SU-DHL-6 (cell line): ENCODE measurements at regions not wholly inside any gene's neighbourhood (a gene's known extent, or its start where the extent isn't known, plus 50 kb on each side); places are given as distances from the start of the nearest gene placed in this dataset.
"Not testable (repeated sequence)": the region's sequence is repeated elsewhere in the genome, so short reads cannot be mapped to it uniquely, and the experiment has no call there.

Source experiments
- H2AFZ ChIP-seq: fragments of 200-600 bp; sonication (generic); 2 replicates; pipeline ENCODE4 v1.6.1; 2014; ENCODE audit warnings: low read depth, mild to moderate bottlenecking, moderate library complexity, mixed read lengths, antibody characterized with exemption, low read length; ENCODE audit not compliant: severe bottlenecking
- H3F3A ChIP-seq: fragments of 200-600 bp; shearing (Covaris generic); 2 replicates; pipeline ENCODE4 v1.6.0; 2016; ENCODE audit warnings: antibody characterized with exemption, mild to moderate bottlenecking; ENCODE audit not compliant: insufficient read depth
- H3K27ac ChIP-seq: fragments of 200-600 bp; sonication (generic); 2 replicates; pipeline ENCODE4 v1.5.1; 2016; ENCODE audit warnings: low read depth, mild to moderate bottlenecking, low read length, moderate library complexity, mixed read lengths
- H3K27me3 ChIP-seq: fragments of 200-600 bp; sonication (generic), shearing (Covaris generic); 2 replicates; pipeline ENCODE4 v1.6.0; 2014; ENCODE audit warnings: mild to moderate bottlenecking, low read length
- H3K36me3 ChIP-seq: fragments of 200-600 bp; sonication (generic); 2 replicates; pipeline ENCODE4 v1.6.1; 2014; ENCODE audit warnings: mild to moderate bottlenecking, low read length, mixed read lengths
- H3K4me2 ChIP-seq: fragments of 300-600, 200-600 bp; shearing (Covaris generic), sonication (generic); 2 replicates; pipeline ENCODE4 v1.6.0; 2014; ENCODE audit warnings: low read length, low read depth, mild to moderate bottlenecking; ENCODE audit not compliant: poor library complexity, severe bottlenecking
- H3K4me3 ChIP-seq: fragments of 200-600 bp; sonication (generic); 2 replicates; pipeline ENCODE4 v1.5.1; 2014; ENCODE audit warnings: antibody characterized with exemption, low read length, mild to moderate bottlenecking, mixed read lengths; ENCODE audit not compliant: insufficient read depth, poor library complexity, severe bottlenecking
- H3K79me2 ChIP-seq: fragments of 200-600 bp; sonication (generic); 2 replicates; pipeline ENCODE4 v1.6.1; 2014; ENCODE audit warnings: mild to moderate bottlenecking, low read length, moderate library complexity; ENCODE audit not compliant: insufficient read depth
- H3K9ac ChIP-seq: fragments of 200-600 bp; sonication (generic); 2 replicates; pipeline ENCODE4 v1.7.0; 2014; ENCODE audit warnings: mild to moderate bottlenecking, low read length
- H3K9me2 ChIP-seq: fragments of 200-600 bp; sonication (generic); replicated peaks from 2 replicates; pipeline ENCODE4 v1.6.1; 2014; ENCODE audit warnings: low read length; ENCODE audit not compliant: insufficient read depth
- H3K9me3 ChIP-seq: fragments of 200-600 bp; sonication (generic); 2 replicates; pipeline ENCODE4 v1.6.1; 2014; ENCODE audit warnings: low read length, mixed read lengths; ENCODE audit not compliant: insufficient read depth
- H4K20me1 ChIP-seq: fragments of 200-600 bp; sonication (generic); 2 replicates; pipeline ENCODE4 v1.6.1; 2014; ENCODE audit warnings: low read depth, mild to moderate bottlenecking, antibody characterized with exemption, low read length, moderate library complexity, mixed read lengths
- CTCF ChIP-seq: fragments of 200-600 bp; sonication (generic); IDR thresholded peaks from one replicate; pipeline ENCODE4 v1.5.1; 2017; ENCODE audit warnings: antibody characterized with exemption, mild to moderate bottlenecking, low read length, moderate library complexity; ENCODE audit not compliant: insufficient read depth, poor library complexity, severe bottlenecking
- EZH2phosphoT487 ChIP-seq: fragments of 200-600 bp; sonication (generic), shearing (Covaris generic); conservative IDR thresholded peaks from 2 replicates; pipeline ENCODE4 v1.6.1; 2018; ENCODE audit warnings: mild to moderate bottlenecking, antibody characterized with exemption, low read length, moderate library complexity, mixed read lengths

GRCh38 chr20:52031206-52031562, 160.4 kb downstream of the ZFP64 start:
- Histone ChIP-seq H3K36me3 (no peaks in the 10 kb centered on the region), H3K9me2 (no peaks in the 10 kb centered on the region), H3K27ac (no peak overlapping the region), H3K4me2 (no peak overlapping the region), H3K79me2 (no peaks in the 10 kb centered on the region), H3K9ac (no peak overlapping the region), H3K27me3 (no peaks in the 10 kb centered on the region), H2AFZ (no peak overlapping the region), H3K4me3 (no peak overlapping the region), H4K20me1 (no peaks in the 10 kb centered on the region), H3F3A (no peaks in the 10 kb centered on the region), H3K9me3 (no peaks in the 10 kb centered on the region)
- no peak for TF ChIP-seq CTCF
- no peak for TF ChIP-seq EZH2phosphoT487

GRCh38 chr20:52029129-52029528, 162.4 kb downstream of the ZFP64 start:
- not testable (repeated sequence) for H3K4me3 ChIP-seq, H3K27me3 ChIP-seq, H3K4me2 ChIP-seq, H2AFZ ChIP-seq, H3K9me3 ChIP-seq, H3K9ac ChIP-seq, H4K20me1 ChIP-seq, H3K27ac ChIP-seq, H3F3A ChIP-seq, H3K36me3 ChIP-seq, H3K79me2 ChIP-seq, H3K9me2 ChIP-seq

GRCh38 chr20:52025938-52026337, 165.6 kb downstream of the ZFP64 start:
- Histone ChIP-seq H2AFZ (no peak overlapping the region), H3K9me3 (no peaks in the 10 kb centered on the region), H3K9ac (no peak overlapping the region), H3K4me2 (no peak overlapping the region), H4K20me1 (no peaks in the 10 kb centered on the region), H3F3A (no peaks in the 10 kb centered on the region), H3K9me2 (no peaks in the 10 kb centered on the region), H3K27me3 (no peaks in the 10 kb centered on the region), H3K4me3 (no peak overlapping the region), H3K36me3 (no peaks in the 10 kb centered on the region), H3K27ac (no peak overlapping the region), H3K79me2 (no peaks in the 10 kb centered on the region)
- TF ChIP-seq EZH2phosphoT487 (no peak), CTCF (no peak)

DNA sequence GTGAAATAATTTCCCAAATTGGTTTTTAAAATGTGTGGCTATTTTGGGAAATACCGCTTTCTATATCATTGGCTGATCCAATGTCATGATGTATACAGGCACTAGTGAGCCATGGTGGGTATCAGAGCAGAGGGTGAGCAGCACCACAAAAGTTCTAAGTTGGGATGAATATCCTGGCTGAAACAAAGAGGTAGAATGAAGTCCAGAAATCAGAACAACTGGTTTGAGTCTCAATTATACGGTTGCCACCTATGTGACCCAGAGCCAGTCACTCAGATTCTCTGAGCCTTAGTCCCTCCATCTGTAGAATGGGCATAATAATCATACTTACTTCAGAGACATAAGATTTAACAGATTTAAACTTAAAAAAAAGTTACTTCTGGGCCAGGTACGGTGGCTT, 172.3 kb downstream of the ZFP64 start:
- TF ChIP-seq CTCF (no peak), EZH2phosphoT487 (no peak)
- Histone ChIP-seq H3K27ac (no peak overlapping the region), H3K9me2 (no peaks in the 10 kb centered on the region), H3K9ac (no peak overlapping the region), H3F3A (no peaks in the 10 kb centered on the region), H3K4me3 (no peak overlapping the region), H3K9me3 (no peaks in the 10 kb centered on the region), H3K4me2 (no peak overlapping the region), H3K27me3 (no peaks in the 10 kb centered on the region; the same call in 1 of the 2 replicates), H3K79me2 (no peaks in the 10 kb centered on the region), H4K20me1 (no peaks in the 10 kb centered on the region), H2AFZ (no peak overlapping the region), H3K36me3 (no peaks in the 10 kb centered on the region)
